Right lobe of liver (tissue), 6 donors: ENCODE measurements at regions not wholly inside any gene's neighbourhood (a gene's known extent, or its start where the extent isn't known, plus 50 kb on each side); places are given as distances from the start of the nearest gene placed in this dataset.

Source experiments
- ATAC-seq, 4 donors: fragments of 200-7000 bp; cut with Tn5 transposase; one replicate each; pipeline ENCODE4 v1.9.1; 2020; ENCODE audit warnings: mild to moderate bottlenecking in 4 of 4, moderate library complexity in 4 of 4
- DNase-seq, 3 donors: peaks; one replicate each; pipeline ENCODE4 v3.0.0-alpha.2; 2020
- H3K27ac ChIP-seq, 3 donors: fragments of 200-600 bp; one replicate each; pipeline ENCODE4 v1.8.0; 2022
- H3K27me3 ChIP-seq, 2 donors: fragments of 200-600 bp; one replicate each; pipeline ENCODE4 v1.8.0; 2022
- H3K36me3 ChIP-seq, 4 donors: fragments of 200-600 bp; sonication (generic) in 1 of 4; one replicate each; pipeline versions ENCODE4 v1.5.1 to v1.8.0; 2017 to 2022; ENCODE audit warnings: control low read depth in 1 of 4
- H3K4me1 ChIP-seq, 4 donors: fragments of 200-600 bp; sonication (generic) in 1 of 4; one replicate each; pipeline versions ENCODE4 v1.5.1 to v1.8.0; 2017 to 2022; ENCODE audit warnings: control low read depth in 1 of 4
- H3K4me3 ChIP-seq, 3 donors: fragments of 200-600 bp; one replicate each; pipeline ENCODE4 v1.8.0; 2022
- H3K9me3 ChIP-seq, 4 donors: fragments of 200-600 bp; sonication (generic) in 1 of 4; one replicate each; pipeline versions ENCODE4 v1.5.1 to v1.8.0; 2017 to 2022; ENCODE audit warnings: control low read depth in 1 of 4
- CTCF ChIP-seq, 4 donors: fragments of 200-600 bp in 3 of 4; fragments of 450-650 bp in 1 of 4; IDR thresholded peaks; one replicate each; pipeline versions ENCODE4 v1.5.1 to v1.8.0; 2016 to 2022; ENCODE audit warnings: antibody characterized with exemption in 4 of 4, mild to moderate bottlenecking in 2 of 4
- POLR2A ChIP-seq: fragments of 450-650 bp; IDR thresholded peaks from one replicate; pipeline ENCODE4 v1.6.1; 2017; ENCODE audit warnings: antibody characterized with exemption, mild to moderate bottlenecking
- WGBS: methylation state at CpG from one replicate; pipeline ENCODE4 v1.1.6; 2018; ENCODE audit warnings: low coverage, low lambda C conversion rate; ENCODE audit not compliant: insufficient coverage; ENCODE audit errors: missing lambda C conversion rate; 5-methylcytosine and 5-hydroxymethylcytosine counted together
- intact Hi-C, 2 donors: fragments of 100-400 bp; cut with DNase I; formaldehyde crosslinking; loops; one replicate each; pipeline versions ENCODE4 v1.11.2 to v1.14.1; 2022
- donor health status: DM: no; HTN: yes; CAD: no.
- donor health status: DM: no; HTN: no; CAD: no.
- donor health status: DM: no; HTN: no; CAD: no.
- donor health status: DM: no; HTN: yes; CAD: no.
- donor health status: DM: no; HTN: yes; CAD: no.

DNA sequence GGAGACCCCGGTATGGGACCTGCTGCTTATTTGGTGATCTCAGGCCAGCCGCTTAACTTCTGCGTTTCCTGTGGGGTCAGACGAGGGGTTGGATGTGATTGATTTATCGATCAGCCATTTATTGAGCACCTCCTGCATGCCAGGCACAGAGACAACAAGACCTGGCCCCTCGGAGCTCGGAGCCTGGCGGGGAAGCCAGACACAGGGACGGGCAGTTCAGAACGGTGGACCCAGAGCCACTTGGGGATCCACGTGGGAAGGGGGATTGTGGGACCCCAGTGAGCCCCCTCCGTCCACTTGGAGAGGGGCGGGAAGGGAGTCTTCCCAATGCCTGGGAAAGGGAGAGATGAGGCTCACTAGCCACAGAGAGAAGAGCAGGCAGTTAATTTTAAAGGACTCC is 84.7 kb upstream of the CIBAR2 start:
- Histone ChIP-seq H3K27ac (no peak overlapping the region), H3K4me1 (peaks cover 0 to 15% (median 6%) of the 10 kb centered on the region in 4 donors), H3K27me3 (no peaks in the 10 kb centered on the region), H3K9me3 (no peaks in the 10 kb centered on the region), H3K4me3 (no peak overlapping the region), H3K36me3 (no peaks in the 10 kb centered on the region)
- intact Hi-C loops: no loop called here
- TF ChIP-seq POLR2A (no peak), CTCF (IDR thresholded peaks at IDR 0.05) (no peak)
- DNase-seq: no peak
- ATAC-seq: no peak
- 70% methylated on average over 2 of the region's 13 CpGs for WGBS

DNA sequence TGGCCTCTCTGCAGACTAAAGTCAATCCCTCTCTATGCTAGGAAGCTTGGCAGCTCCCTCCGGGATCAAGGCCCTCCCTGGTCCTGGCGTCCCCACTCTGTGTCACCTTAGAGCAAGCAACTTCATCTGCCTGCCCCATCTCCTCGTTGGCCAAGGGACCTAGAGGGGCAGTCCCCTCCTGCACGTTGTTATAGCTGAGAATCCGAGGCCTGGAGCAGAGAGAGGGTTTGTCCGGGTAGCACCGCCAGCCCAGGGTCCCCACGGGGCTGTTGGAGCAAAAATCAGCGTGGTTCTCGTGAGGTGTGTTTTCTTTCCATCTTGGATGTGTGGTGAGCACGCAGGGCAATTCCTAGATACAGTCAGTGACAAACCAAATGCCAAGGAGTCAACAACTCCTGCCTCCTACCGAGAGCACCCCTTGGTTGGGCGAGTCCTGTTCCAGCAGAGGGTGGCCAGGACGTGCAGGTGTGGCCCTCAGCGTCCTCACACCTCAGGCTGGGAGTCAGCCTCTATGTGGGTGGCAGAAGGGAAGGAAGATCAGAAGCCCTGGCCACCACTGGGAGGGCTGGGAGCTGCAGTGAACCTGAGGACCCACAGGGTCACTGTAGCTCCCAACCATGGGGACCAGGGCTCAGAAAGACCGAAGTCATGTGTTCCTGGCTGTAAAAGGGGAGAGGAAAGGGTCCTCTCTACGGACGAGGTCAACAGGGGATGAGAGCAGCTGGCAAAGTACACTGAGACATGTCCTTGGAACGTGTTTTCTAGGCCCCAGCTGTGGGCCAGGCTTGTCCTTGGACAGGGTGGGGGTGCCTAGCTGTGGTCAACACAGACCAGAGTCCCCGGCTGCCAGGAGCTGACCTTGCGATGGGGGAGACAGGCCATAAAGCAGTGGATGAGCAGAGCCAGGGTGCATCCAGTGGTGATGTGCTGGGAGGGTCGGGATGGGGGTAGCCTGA is 85.6 kb upstream of the CIBAR2 start:
- H3K36me3 ChIP-seq: no peaks in the 10 kb centered on the region
- no peaks in the 10 kb centered on the region for H3K9me3 ChIP-seq
- H3K27me3 ChIP-seq: no peaks in the 10 kb centered on the region
- TF ChIP-seq CTCF (IDR thresholded peaks at IDR 0.05) (no peak), POLR2A (no peak)
- ATAC-seq: no peak
- no peak overlapping the region for H3K4me3 ChIP-seq
- DNase-seq: no peak
- H3K4me1 ChIP-seq: peaks cover 0 to 15% (median 6%) of the 10 kb centered on the region in 4 donors
- intact Hi-C loops: no loop called here
- H3K27ac ChIP-seq: no peak overlapping the region
- 61% methylated on average over 5 of the region's 22 CpGs for WGBS

- ATAC-seq: no peak
- TF ChIP-seq POLR2A: no peak
- Histone ChIP-seq H3K4me3 (no peak overlapping the region), H3K9me3 (no peaks in the 10 kb centered on the region), H3K36me3 (no peaks in the 10 kb centered on the region), H3K27ac (no peak overlapping the region), H3K27me3 (no peaks in the 10 kb centered on the region), H3K4me1 (peaks cover 0 to 15% (median 6%) of the 10 kb centered on the region in 4 donors)
- no peak for DNase-seq
- intact Hi-C loops: no loop called here
- WGBS: 85% methylated on average over 21 of the region's 21 CpGs
These were observed 86.9 kb upstream of the CIBAR2 start for GRCh38 chr16:85199069-85199725.

GRCh38 chr16:85199880-85200279 is 87.6 kb upstream of the CIBAR2 start:
- peaks cover 0 to 15% (median 6%) of the 10 kb centered on the region in 4 donors for H3K4me1 ChIP-seq
- 93% methylated on average over 6 of the region's 9 CpGs for WGBS
- TF ChIP-seq POLR2A (no peak), CTCF (IDR thresholded peaks at IDR 0.05) (no peak)
- DNase-seq (no peak), ATAC-seq (no peak)
- H3K4me3 ChIP-seq: no peak overlapping the region
- no peaks in the 10 kb centered on the region for H3K36me3 ChIP-seq
- no peaks in the 10 kb centered on the region for H3K9me3 ChIP-seq
- H3K27me3 ChIP-seq: no peaks in the 10 kb centered on the region
- peak overlapping the region in 1 of 3 donors; percentile 75 for H3K27ac ChIP-seq
- intact Hi-C loops: no loop called here
